HepG2 (cell line): ENCODE measurements at regions not wholly inside any gene's neighbourhood (a gene's known extent, or its start where the extent isn't known, plus 50 kb on each side); places are given as distances from the start of the nearest gene placed in this dataset.

ENCODE experiments used
- ATAC-seq: fragments of 200-7000 bp; cut with Tn5 transposase; 3 replicates; pipeline ENCODE4 v1.9.1; 2020; ENCODE audit warnings: mild to moderate bottlenecking, moderate library complexity
- BruUV-seq: library from RNA; stranded (reverse); fragments of 400-500 nt; replicated peaks from 2 replicates; lab custom pipeline; 2021; lab: Mats Ljungman, UMichigan
- CTCF ChIA-PET: fragments of 300-600 bp; formaldehyde crosslinking; extraction: SDS; loops from one replicate; lab custom pipeline; 2021; ENCODE audit warnings: low total read pairs, inconsistent platforms, low intra/inter-chr PET ratio; lab: Yijun Ruan, JAX
- POLR2A ChIA-PET: fragments of 350-600 bp; sonication (Branson Sonifier 250); formaldehyde crosslinking; loops from one replicate; lab custom pipeline; 2020; ENCODE audit warnings: antibody characterized with exemption, inconsistent platforms; lab: Yijun Ruan, JAX
- DNase-seq: peaks from one replicate; pipeline ENCODE4 v3.0.0-alpha.2; 2015; ENCODE audit warnings: low spot score
- FAIRE-seq: peaks from 3 replicates; lab custom pipeline; 2011; peaks lifted over from hg19 to GRCh38; lab: Jason Lieb, UNC
- H2AFZ ChIP-seq: one replicate; pipeline ENCODE4 v1.6.1; 2011; ENCODE audit warnings: low read length, inconsistent platforms
- H3K27ac ChIP-seq: fragments of 300-600 bp; 3 replicates; pipeline ENCODE4 v1.8.0; 2011; ENCODE audit warnings: mixed run types, mild to moderate bottlenecking, mixed read lengths, low read length, inconsistent platforms; ENCODE audit not compliant: insufficient read depth; ENCODE audit errors: extremely low read length
- H3K27me3 ChIP-seq, 2 experiments: fragments of 200-600 bp in 1 of 2; 2 replicates in 1 of 2; 3 replicates in 1 of 2; pipeline versions ENCODE4 v1.6.0 to v1.8.0; 2011; ENCODE audit warnings: low read length in 2 of 2, mild to moderate bottlenecking in 2 of 2, moderate library complexity in 2 of 2, inconsistent platforms in 1 of 2; ENCODE audit not compliant: insufficient read depth in 2 of 2, control insufficient read depth in 1 of 2
- H3K36me3 ChIP-seq, 2 experiments: fragments of 200-600 bp in 1 of 2; replicated peaks in 1 of 2; 2 replicates in 1 of 2; 3 replicates in 1 of 2; pipeline versions ENCODE4 v1.5.1 to v1.8.0; 2011; ENCODE audit warnings: low read length in 2 of 2, inconsistent platforms in 1 of 2; ENCODE audit not compliant: insufficient read depth in 2 of 2, control insufficient read depth in 1 of 2
- H3K4me1 ChIP-seq: 2 replicates; pipeline ENCODE4 v1.5.1; 2012; ENCODE audit warnings: low read length, inconsistent platforms; ENCODE audit not compliant: insufficient read depth
- H3K4me2 ChIP-seq: 2 replicates; pipeline ENCODE4 v1.6.0; 2011; ENCODE audit warnings: low read depth, low read length, inconsistent platforms
- H3K4me3 ChIP-seq, 3 experiments: fragments of 200-600 bp in 1 of 3; sonication (generic), shearing (Covaris generic) in 1 of 3; replicated peaks in 1 of 3; 2 replicates each; pipeline ENCODE4 v1.5.1; 2011 to 2016; ENCODE audit warnings: low read length in 3 of 3, inconsistent platforms in 2 of 3, low read depth in 2 of 3, mild to moderate bottlenecking in 2 of 3, control low read depth in 1 of 3, mixed read lengths in 1 of 3; ENCODE audit not compliant: insufficient read depth in 1 of 3
- H3K79me2 ChIP-seq: one replicate; pipeline ENCODE4 v1.6.1; 2011; ENCODE audit warnings: low read length, inconsistent platforms; ENCODE audit not compliant: insufficient read depth
- H3K9ac ChIP-seq: 2 replicates; pipeline ENCODE4 v1.6.0; 2011; ENCODE audit warnings: mild to moderate bottlenecking, low read depth, low read length, inconsistent platforms; ENCODE audit not compliant: insufficient read depth
- H3K9me3 ChIP-seq: 2 replicates; pipeline ENCODE4 v1.5.1; 2012; ENCODE audit warnings: mild to moderate bottlenecking, low read length
- H4K20me1 ChIP-seq: 2 replicates; pipeline ENCODE4 v1.6.0; 2011; ENCODE audit warnings: inconsistent platforms, mild to moderate bottlenecking, low read length, moderate library complexity; ENCODE audit not compliant: insufficient read depth
- CC2D1A ChIP-seq: sonication (generic); formaldehyde crosslinking; IDR thresholded peaks from 2 replicates; pipeline ENCODE4 v1.8.1; 2023; ENCODE audit warnings: mild to moderate bottlenecking, missing genetic modification reagents
- CHD2 ChIP-seq: IDR thresholded peaks from 2 replicates; pipeline ENCODE4 v1.6.1; 2011; ENCODE audit warnings: low read depth, low read length, improper control_type of control experiment
- MAZ ChIP-seq, 2 experiments: sonication (generic) in 1 of 2; formaldehyde crosslinking in 1 of 2; IDR thresholded peaks; 2 replicates each; pipeline versions ENCODE4 v1.5.0 to v1.6.1; 2012 to 2020; ENCODE audit warnings: low read depth in 2 of 2, mild to moderate bottlenecking in 2 of 2, borderline replicate concordance in 1 of 2, improper control_type of control experiment in 1 of 2, low read length in 1 of 2, missing genetic modification reagents in 1 of 2, moderate library complexity in 1 of 2
- NR3C1 ChIP-seq: sonication (generic); formaldehyde crosslinking; IDR thresholded peaks from 2 replicates; pipeline ENCODE4 v1.4.0; 2020; ENCODE audit warnings: missing genetic modification reagents
- PITX1 ChIP-seq: sonication (generic); formaldehyde crosslinking; IDR thresholded peaks from 2 replicates; pipeline ENCODE4 v1.5.1; 2020; ENCODE audit warnings: mild to moderate bottlenecking, missing genetic modification reagents
- STAG1 ChIP-seq: sonication (generic); formaldehyde crosslinking; IDR thresholded peaks from 2 replicates; pipeline ENCODE4 v1.4.0; 2020; ENCODE audit warnings: missing genetic modification reagents
- U2AF1 ChIP-seq: fragments of 200-400 bp; formaldehyde crosslinking; optimal IDR thresholded peaks from 2 replicates; pipeline ENCODE3; 2017; ENCODE audit warnings: mild to moderate bottlenecking, low read depth, low read length
- ZFP82 ChIP-seq: sonication (generic); formaldehyde crosslinking; IDR thresholded peaks from 2 replicates; pipeline ENCODE4 v1.5.1; 2020; ENCODE audit warnings: mild to moderate bottlenecking, missing genetic modification reagents, borderline replicate concordance
- ZNF20 ChIP-seq: sonication (generic); formaldehyde crosslinking; IDR thresholded peaks from 2 replicates; pipeline ENCODE4 v1.4.0; 2020; ENCODE audit warnings: mild to moderate bottlenecking, moderate library complexity, missing genetic modification reagents
- ZNF451 ChIP-seq: sonication (generic); formaldehyde crosslinking; IDR thresholded peaks from 2 replicates; pipeline ENCODE4 v1.5.0; 2020; ENCODE audit warnings: mild to moderate bottlenecking, missing genetic modification reagents
- ZNF577 ChIP-seq: sonication (generic); formaldehyde crosslinking; IDR thresholded peaks from 2 replicates; pipeline ENCODE4 v1.4.0; 2020; ENCODE audit warnings: mild to moderate bottlenecking, low read depth, missing genetic modification reagents, borderline replicate concordance
- ZNF670 ChIP-seq: sonication (generic); formaldehyde crosslinking; IDR thresholded peaks from 2 replicates; pipeline ENCODE4 v1.8.0; 2022; ENCODE audit warnings: mild to moderate bottlenecking, missing genetic modification reagents, borderline replicate concordance
- ZNF746 ChIP-seq: sonication (generic); formaldehyde crosslinking; IDR thresholded peaks from 2 replicates; pipeline ENCODE4 v1.8.0; 2022; ENCODE audit warnings: mild to moderate bottlenecking, missing genetic modification reagents
- WGBS: methylation state at CpG from one replicate; pipeline ENCODE4 v1.1.6; 2017; ENCODE audit warnings: low lambda C conversion rate; 5-methylcytosine and 5-hydroxymethylcytosine counted together
- in situ Hi-C: cut with HindIII; loops from 2 replicates; pipeline ENCODE4 v1.10.0; 2017; ENCODE audit warnings: low pct_unique_long_range_greater_than_20kb; ENCODE audit not compliant: extremely low pct_ligation_motif_present
- intact Hi-C: fragments of 100-400 bp; cut with micrococcal nuclease; formaldehyde crosslinking; loops from one replicate; pipeline ENCODE4 v1.10.0; 2022; ENCODE audit not compliant: unreplicated experiment
- TF ChIP-seq, protein P1 (sequence below): sonication (generic); formaldehyde crosslinking; IDR thresholded peaks from 2 replicates; pipeline ENCODE4 v1.9.0; 2021; ENCODE audit warnings: missing genetic modification reagents, mild to moderate bottlenecking, borderline replicate concordance

GRCh38 chr3:69494185-69494584 is 108.3 kb upstream of the FRMD4B start (continued):
- TF ChIP-seq ZNF670 (CRISPR knock-in tag) (no peak), CHD2 (no peak)

DNA sequence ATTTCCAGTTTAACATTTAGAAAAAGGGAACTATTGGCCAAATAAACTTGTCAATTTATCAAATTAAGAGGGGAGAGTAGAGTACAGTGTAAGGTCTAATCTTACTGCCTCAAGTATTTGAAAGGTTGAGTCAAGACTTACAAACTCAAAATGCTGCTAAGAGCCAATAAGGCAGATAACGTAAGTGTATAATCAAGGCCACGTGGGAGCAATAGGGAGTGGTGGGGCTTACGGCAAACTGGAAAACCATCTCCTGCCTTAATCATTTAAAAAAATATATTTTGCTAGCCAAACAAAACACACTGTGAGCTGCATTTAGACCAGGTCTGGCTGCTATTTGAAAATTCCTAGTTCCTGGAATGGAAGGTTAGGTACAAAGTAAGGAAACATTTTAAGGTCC is 107.3 kb upstream of the FRMD4B start:
- no TSS peak for BruUV-seq
- Histone ChIP-seq H4K20me1 (no peaks in the 10 kb centered on the region), H3K27me3 (0 out of 5 replicates have a peak, but pooled peaks cover 0 to 3% of the 10 kb centered on the region in 2 experiments), H3K4me2 (no peak overlapping the region), H3K79me2 (no peaks in the 10 kb centered on the region), H3K36me3 (no peaks in the 10 kb centered on the region), H3K4me1 (no peaks in the 10 kb centered on the region), H3K4me3 (no peak overlapping the region), H3K27ac (no peak overlapping the region), H3K9ac (no peak overlapping the region), H2AFZ (no peak overlapping the region), H3K9me3 (no peaks in the 10 kb centered on the region)
- 22% methylated on average over 3 of the region's 3 CpGs for WGBS
- intact Hi-C loops (loop anchor here (10.0 kb wide), 1 partner anchor 302 kb away; no protein-coding TSS in a partner anchor), in situ Hi-C loops (no loop called here)
- FAIRE-seq = no peak
- POLR2A ChIA-PET = no interaction called here
- DNase-seq = no peak
- TF ChIP-seq ZFP82 (CRISPR knock-in tag) (no peak), STAG1 (no peak), ZNF577 (CRISPR knock-in tag) (no peak), MAZ (IDR thresholded peaks at IDR 0.05; ENCODE audit: borderline replicate concordance, low read depth, low read length) (no peak), MAZ (CRISPR knock-in tag; IDR thresholded peaks at IDR 0.05; ENCODE audit: low read depth) (no peak), U2AF1 (no peak), ZNF20 (CRISPR knock-in tag) (no peak), NR3C1 (no peak), ZNF451 (CRISPR knock-in tag) (no peak), CC2D1A (no peak), PITX1 (CRISPR knock-in tag) (no peak), ZNF746 (CRISPR knock-in tag) (no peak)
- TF ChIP-seq, protein P1, sequence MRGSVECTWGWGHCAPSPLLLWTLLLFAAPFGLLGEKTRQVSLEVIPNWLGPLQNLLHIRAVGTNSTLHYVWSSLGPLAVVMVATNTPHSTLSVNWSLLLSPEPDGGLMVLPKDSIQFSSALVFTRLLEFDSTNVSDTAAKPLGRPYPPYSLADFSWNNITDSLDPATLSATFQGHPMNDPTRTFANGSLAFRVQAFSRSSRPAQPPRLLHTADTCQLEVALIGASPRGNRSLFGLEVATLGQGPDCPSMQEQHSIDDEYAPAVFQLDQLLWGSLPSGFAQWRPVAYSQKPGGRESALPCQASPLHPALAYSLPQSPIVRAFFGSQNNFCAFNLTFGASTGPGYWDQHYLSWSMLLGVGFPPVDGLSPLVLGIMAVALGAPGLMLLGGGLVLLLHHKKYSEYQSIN (CRISPR knock-in tag) = no peak
- ATAC-seq = no peak
- CTCF ChIA-PET = no interaction called here
